ENCODE measurements at regions not wholly inside any gene's neighbourhood (a gene's known extent, or its start where the extent isn't known, plus 50 kb on each side); places are given as distances from the start of the nearest gene placed in this dataset.

DNA sequence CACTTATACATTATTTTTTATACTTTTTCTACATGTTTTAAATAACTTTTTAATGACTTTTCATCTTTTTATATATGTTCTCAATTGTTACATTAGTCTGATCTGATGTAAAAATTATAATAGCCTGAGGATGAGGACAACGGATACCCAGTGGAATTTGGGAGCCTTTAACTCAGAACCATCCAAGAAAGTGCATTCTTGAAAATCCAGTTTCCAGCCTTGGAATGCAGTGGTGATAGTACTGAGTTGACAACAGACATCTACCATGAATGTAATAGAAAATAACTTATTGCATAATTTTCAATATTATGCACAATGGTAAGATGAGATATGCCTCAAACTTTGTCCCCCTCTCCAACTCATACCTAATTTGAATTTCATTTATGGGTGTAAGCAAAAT, 120.7 kb upstream of the ZC3H15 start:
- Histone ChIP-seq H3K9me3 (ENCODE audit: control insufficient read depth in 4 of 4, low read length in 3 of 4) (no peaks in the 10 kb centered on the region), H3K4me3 (ENCODE audit: low read depth in 1 of 3, low read length in 3 of 3) (no peak overlapping the region), H3K36me3 (ENCODE audit: control insufficient read depth in 4 of 4, insufficient read depth in 3 of 4, low read depth in 1 of 4, low read length in 3 of 4) (no peaks in the 10 kb centered on the region), H3K27me3 (ENCODE audit: control insufficient read depth in 4 of 4, insufficient read depth in 4 of 4, low read length in 3 of 4) (no peaks in the 10 kb centered on the region), H3K27ac (ENCODE audit: low read depth in 1 of 2, low read length in 2 of 2) (no peak overlapping the region), H3K9ac (ENCODE audit: low read depth in 1 of 2, low read length in 2 of 2) (no peak overlapping the region), H3K4me1 (ENCODE audit: control insufficient read depth in 4 of 4, insufficient read depth in 4 of 4, low read length in 3 of 4) (no peaks in the 10 kb centered on the region)
- 75% methylated on average over 1 of the region's 1 CpG for WGBS
- TF ChIP-seq FOXA2 (IDR thresholded peaks at IDR 0.05) (no peak), RXRA (IDR thresholded peaks at IDR 0.05) (no peak), FOXA1 (IDR thresholded peaks at IDR 0.05) (no peak), JUND (IDR thresholded peaks at IDR 0.05) (no peak)
- no peak for DNase-seq (ENCODE audit: low spot score)

DNA sequence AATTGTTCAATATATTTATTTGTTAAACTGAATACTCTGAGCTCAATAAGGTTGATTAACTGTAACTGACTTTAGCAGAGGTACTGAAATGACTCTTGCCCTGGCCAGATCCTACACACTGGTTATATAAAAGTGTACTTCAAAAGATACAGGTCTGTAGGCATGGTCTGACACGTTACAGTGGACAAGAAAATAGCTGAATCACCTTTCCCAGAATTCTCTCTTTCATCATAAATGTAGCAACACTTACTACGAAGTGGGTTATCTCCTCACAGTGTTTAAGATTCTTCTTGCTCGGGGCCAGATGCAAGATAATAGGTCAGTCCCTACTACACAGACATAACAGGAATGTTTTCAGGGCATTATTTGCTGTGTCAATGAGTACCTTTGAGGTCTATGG, 107.0 kb upstream of the ZC3H15 start:
- Histone ChIP-seq H3K9me3 (ENCODE audit: control insufficient read depth in 4 of 4, low read length in 3 of 4) (no peaks in the 10 kb centered on the region), H3K9ac (ENCODE audit: low read depth in 1 of 2, low read length in 2 of 2) (no peak overlapping the region), H3K4me3 (ENCODE audit: low read depth in 1 of 3, low read length in 3 of 3) (no peak overlapping the region), H3K27me3 (ENCODE audit: control insufficient read depth in 4 of 4, insufficient read depth in 4 of 4, low read length in 3 of 4) (no peaks in the 10 kb centered on the region), H3K36me3 (ENCODE audit: control insufficient read depth in 4 of 4, insufficient read depth in 3 of 4, low read depth in 1 of 4, low read length in 3 of 4) (no peaks in the 10 kb centered on the region), H3K4me1 (ENCODE audit: control insufficient read depth in 4 of 4, insufficient read depth in 4 of 4, low read length in 3 of 4) (peaks cover 0 to 7% (median 2%) of the 10 kb centered on the region in 4 donors), H3K27ac (ENCODE audit: low read depth in 1 of 2, low read length in 2 of 2) (no peak overlapping the region)
- no peak for TF ChIP-seq RAD21 (IDR thresholded peaks at IDR 0.05)
- no peak for TF ChIP-seq SP1 (IDR thresholded peaks at IDR 0.05)
- no peak for TF ChIP-seq JUND (IDR thresholded peaks at IDR 0.05)
- TF ChIP-seq GABPA (IDR thresholded peaks at IDR 0.05 in 1 of 2, conservative IDR thresholded peaks at IDR 0.05 in 1 of 2) = no peak
- TF ChIP-seq REST (IDR thresholded peaks at IDR 0.05) = no peak
- no peak for TF ChIP-seq RXRA (IDR thresholded peaks at IDR 0.05)
- TF ChIP-seq, protein P1, sequence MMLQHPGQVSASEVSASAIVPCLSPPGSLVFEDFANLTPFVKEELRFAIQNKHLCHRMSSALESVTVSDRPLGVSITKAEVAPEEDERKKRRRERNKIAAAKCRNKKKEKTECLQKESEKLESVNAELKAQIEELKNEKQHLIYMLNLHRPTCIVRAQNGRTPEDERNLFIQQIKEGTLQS (IDR thresholded peaks at IDR 0.05) = no peak
- no peak for TF ChIP-seq ZBTB33 (IDR thresholded peaks at IDR 0.05)
- TF ChIP-seq FOXA1 (IDR thresholded peaks at IDR 0.05) = no peak
- TF ChIP-seq HNF4A (conservative IDR thresholded peaks at IDR 0.05) = no peak
- TF ChIP-seq, protein P2, sequence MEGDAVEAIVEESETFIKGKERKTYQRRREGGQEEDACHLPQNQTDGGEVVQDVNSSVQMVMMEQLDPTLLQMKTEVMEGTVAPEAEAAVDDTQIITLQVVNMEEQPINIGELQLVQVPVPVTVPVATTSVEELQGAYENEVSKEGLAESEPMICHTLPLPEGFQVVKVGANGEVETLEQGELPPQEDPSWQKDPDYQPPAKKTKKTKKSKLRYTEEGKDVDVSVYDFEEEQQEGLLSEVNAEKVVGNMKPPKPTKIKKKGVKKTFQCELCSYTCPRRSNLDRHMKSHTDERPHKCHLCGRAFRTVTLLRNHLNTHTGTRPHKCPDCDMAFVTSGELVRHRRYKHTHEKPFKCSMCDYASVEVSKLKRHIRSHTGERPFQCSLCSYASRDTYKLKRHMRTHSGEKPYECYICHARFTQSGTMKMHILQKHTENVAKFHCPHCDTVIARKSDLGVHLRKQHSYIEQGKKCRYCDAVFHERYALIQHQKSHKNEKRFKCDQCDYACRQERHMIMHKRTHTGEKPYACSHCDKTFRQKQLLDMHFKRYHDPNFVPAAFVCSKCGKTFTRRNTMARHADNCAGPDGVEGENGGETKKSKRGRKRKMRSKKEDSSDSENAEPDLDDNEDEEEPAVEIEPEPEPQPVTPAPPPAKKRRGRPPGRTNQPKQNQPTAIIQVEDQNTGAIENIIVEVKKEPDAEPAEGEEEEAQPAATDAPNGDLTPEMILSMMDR (IDR thresholded peaks at IDR 0.05; ENCODE audit: low read depth, low read length, missing input control) = no peak
- no peak for TF ChIP-seq HNF4G (IDR thresholded peaks at IDR 0.05)
- no peak for TF ChIP-seq YY1 (IDR thresholded peaks at IDR 0.05)
- TF ChIP-seq, protein P3, sequence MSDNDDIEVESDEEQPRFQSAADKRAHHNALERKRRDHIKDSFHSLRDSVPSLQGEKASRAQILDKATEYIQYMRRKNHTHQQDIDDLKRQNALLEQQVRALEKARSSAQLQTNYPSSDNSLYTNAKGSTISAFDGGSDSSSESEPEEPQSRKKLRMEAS (IDR thresholded peaks at IDR 0.05) = no peak
- no peak for TF ChIP-seq FOXA2 (IDR thresholded peaks at IDR 0.05)
- TF ChIP-seq EGR1 (IDR thresholded peaks at IDR 0.05; ENCODE audit: low read depth in 2 of 2) = no peak
- no peak for TF ChIP-seq TAF1 (conservative IDR thresholded peaks at IDR 0.05)
- DNase-seq (ENCODE audit: low spot score) = no peak
- 48% methylated on average over 3 of the region's 3 CpGs for WGBS

All from liver (tissue), 8 donors.